HTR-8/SVneo (cell line): ENCODE measurements at regions not wholly inside any gene's neighbourhood (a gene's known extent, or its start where the extent isn't known, plus 50 kb on each side); places are given as distances from the start of the nearest gene placed in this dataset.

Experiments
- DNase-seq: peaks from one replicate; pipeline ENCODE4 v3.0.0; 2011; ENCODE audit warnings: low spot score, mixed read lengths; ENCODE audit not compliant: insufficient read length
- FAIRE-seq: peaks from 2 replicates; lab custom pipeline; 2011; peaks lifted over from hg19 to GRCh38; lab: Jason Lieb, UNC

DNA sequence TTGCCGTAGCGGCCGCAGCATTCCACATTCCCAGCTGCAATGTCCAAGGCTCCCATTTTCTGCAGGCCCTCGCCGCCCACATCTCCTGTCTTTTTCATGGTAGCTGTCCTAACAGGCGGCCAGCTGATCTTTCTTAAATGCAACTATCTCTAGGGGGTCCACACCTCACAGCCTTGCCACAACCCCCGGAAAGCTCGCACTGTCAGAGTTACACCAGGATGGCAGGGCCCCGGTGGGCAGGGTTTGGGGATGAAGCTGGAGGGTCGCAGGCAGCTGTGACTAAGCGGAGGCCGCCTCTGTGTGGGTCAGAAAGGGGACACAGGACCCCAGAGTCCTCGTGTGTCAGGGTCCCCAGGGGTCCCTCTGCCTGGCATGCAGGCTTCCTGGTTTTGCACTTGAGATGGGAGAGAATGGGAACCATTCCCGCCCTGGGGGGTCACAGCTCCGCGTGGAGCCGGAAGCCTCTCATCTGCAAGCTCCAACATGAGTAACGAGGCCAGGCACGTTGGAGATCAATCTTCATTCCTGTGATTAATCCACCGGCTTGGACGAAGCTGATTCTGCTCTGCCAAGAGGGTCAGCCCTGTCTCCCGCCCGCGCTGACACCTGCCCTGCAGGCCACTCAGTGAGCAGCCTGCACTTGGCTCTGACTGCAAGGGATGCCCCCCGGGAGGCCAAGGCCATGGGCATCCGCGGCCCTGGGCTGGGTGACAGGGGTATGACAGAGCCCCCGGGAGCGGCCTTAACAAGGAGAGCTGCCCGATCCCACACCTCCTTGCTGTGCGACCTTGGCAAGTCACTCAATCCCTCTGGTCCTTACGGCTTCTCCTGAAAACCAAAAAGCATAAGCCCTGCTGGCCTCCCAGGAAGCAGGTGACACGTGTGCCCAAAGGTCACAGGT lies 97.9 kb downstream of the ADRA2C start:
- DNase-seq (no peak), FAIRE-seq (no peak)

DNA sequence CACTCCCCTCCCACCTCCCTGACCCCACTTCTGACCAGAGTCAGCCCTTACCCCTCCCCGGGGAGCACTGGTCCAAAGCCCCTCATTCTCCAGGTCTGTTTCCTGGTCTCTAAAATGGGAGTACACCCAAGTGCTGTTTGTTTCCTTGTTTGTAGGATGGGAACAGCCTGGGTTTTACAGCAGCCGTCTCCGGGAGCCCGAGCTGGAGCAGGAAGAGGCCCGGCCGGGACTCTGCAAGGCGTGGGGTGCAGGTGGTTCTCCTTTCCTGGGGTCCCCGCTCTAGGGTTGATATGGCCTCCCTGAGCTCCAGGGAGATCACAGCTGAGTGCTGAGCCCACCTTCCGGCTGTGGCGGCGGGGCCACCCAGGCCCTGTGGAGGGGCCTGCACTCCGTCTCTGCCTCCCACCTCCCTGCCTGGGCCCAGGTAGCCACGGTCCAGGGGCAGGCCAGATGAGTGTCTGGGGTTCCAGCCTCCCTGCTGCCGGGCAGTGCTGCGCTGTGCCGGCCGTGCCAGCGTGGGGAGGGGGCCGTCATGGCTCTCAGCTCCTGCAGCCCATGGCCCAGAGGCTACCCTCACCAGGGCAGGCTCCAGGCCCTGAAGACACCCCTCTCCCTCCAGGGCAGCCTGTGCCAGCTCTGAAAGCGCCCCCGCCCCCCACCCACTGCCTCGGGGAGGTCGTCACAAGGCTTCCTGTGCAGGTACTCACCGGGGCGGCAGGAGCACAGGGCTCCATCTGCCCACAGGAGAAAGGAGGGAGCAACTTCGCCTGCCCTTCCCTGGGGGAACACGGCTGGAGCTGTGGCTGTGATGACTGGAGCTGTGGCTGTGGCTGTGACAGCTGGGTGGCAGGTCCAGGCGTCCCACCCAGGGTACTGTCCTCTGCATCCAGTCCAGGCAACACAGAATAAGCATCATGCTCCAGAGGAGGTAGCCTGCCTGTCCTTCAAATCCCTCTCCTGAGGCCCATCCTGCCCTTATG lies 98.8 kb downstream of the ADRA2C start:
- FAIRE-seq (no peak), DNase-seq (no peak)

DNA sequence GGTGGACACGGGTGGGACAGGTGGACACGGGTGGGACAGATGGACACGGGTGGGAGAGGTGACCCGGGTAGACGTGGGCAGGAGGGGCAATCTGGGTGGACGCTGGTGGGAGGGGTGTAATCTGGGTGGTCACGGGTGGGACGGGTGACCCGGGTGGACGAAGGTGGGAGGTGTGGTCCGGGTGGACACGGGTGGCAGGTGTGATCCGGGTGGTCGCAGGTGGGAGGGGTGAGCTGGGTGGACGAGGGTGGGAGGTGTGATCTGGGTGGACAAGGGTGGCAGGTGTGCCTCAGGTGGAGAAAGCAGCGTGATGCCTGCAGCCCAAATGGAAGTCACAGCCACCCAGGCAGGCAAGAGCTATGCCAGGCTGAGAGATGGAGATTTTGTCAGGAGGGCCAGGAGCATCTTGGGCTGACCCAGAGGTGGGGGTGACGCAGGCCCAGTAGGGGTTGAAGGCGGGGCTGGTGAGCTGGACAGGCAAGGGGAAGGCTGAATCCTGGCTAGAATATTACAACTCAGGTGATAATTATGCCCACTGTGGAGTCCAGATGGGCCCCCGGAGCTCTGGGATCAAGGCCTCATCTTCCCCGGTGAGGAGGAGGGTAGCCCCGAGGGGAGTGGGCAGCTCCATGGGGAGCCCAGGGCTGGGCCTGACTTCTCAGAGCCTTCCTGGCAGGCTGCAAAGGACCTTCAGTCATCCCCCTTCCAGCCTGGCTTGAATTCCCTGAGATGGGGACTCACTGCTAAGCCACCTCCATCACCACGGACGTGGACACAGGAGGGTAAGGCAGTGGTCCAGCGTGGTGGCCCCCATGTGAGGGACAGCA lies 100.0 kb downstream of the ADRA2C start:
- FAIRE-seq (no peak), DNase-seq (no peak)

DNA sequence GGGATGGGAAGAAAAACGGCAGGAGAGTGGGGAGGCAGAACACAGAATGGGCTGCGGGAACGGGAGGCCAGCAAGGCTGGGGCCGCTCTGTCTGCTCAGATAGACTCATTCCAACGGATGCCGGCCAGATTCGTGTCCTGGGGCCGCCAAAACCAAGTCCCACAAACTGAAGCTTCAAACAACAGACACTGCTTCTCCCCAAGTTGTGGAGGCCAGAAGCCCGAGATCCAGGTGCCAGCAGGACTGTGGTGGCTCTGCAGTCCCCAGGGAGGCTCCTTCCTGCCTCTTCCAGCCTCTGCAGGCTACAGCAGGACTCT lies 100.6 kb downstream of the ADRA2C start:
- FAIRE-seq (no peak), DNase-seq (no peak)

DNA sequence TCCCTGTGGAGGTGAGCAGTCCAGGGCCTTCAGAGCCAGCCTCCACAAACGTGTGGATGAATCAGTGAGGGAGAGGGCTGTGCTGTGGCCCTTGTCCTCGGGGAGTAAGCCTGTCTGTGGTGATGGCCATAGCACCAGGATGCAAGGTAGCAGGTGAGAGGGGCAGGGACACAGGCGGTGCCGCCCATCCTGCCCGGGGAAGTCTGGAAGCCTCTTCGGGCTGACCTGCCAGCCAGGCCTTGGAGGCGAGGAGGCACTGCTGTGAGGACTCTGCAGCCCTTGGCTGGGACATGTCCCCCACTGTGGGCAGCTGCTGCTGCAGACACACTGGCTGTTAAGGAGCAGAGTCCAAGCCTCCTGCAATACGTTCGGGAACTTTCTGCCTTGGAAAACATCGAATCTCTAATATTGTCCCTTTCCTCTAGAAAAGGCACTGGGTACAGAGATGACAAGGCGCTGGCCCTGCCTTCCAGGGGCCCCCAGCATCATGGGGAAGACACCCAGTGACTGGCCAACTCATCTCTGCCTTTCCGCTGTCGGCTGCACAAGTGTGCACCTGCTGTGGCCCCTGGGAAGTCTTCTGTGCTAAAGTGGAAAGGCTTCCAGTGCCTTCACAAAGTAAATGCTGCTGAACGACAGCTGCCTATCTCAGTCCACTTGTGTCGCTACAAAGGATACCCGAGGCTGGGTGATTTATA lies 101.4 kb downstream of the ADRA2C start:
- DNase-seq = no peak
- FAIRE-seq = no peak

DNA sequence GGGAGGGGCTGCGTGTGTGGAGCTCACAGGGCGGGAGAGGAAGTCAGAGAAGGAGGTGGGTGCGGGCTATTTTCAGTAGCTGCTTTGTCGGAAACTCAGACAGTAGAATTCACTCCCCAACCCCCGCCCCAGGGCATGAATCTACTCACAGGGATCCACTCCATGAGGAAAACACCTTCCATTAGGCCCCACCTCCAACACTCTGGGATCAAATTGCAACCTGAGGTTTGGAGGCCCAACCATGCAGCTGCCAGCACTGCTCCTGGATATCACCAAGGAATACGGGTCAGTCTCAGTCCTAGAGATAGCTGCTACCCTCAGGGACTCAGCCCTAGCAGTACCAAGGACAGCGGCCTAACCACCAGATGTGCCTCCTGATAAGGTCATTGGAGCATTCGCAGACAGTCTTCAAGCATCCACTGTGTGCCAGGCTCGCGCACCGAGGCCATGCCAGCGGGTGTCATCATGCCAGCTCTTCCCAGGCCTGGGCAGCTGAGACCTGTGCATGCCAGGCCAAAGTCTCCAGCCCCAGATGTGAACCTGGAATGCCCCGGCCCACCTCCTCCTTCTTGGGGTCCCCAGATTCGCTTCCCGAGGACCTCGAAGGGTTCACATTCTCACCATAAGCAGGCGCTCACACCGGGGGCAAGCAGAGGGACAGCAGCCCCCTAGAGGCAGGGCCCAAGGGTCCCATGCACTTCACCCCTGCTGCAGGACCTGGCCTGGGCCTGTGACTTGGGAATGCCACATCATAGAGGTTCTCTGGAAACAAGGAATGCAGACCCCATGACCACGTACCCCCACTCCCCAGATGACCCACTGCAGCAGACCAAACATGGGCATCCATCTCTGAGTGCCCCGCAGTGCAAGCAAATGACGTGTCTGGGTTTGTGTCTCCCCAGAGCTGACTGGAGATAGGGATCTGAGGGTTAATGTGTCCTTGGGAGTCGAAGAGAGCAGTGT lies 102.3 kb downstream of the ADRA2C start:
- no peak for DNase-seq
- FAIRE-seq = no peak

DNA sequence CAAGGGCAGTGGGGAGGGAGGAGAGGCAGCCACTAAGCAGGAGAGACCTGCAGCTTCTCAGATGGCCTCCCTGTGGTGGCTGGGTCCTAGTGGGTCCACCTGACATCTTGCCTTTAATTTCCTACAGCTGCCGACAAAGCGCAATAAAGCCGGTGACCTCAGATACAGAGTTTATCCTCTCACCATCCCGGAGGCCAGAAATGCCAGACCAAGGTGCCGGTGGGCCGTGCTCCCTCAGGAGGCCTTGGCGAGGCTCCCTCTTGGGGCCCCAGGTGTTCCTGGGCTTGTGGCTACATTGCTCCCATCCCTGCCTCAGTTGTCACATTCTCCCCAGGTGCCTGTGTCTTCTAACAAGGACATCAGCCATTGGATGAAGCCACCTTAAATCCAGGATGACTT lies 103.0 kb downstream of the ADRA2C start:
- no peak for FAIRE-seq
- DNase-seq = no peak

DNA sequence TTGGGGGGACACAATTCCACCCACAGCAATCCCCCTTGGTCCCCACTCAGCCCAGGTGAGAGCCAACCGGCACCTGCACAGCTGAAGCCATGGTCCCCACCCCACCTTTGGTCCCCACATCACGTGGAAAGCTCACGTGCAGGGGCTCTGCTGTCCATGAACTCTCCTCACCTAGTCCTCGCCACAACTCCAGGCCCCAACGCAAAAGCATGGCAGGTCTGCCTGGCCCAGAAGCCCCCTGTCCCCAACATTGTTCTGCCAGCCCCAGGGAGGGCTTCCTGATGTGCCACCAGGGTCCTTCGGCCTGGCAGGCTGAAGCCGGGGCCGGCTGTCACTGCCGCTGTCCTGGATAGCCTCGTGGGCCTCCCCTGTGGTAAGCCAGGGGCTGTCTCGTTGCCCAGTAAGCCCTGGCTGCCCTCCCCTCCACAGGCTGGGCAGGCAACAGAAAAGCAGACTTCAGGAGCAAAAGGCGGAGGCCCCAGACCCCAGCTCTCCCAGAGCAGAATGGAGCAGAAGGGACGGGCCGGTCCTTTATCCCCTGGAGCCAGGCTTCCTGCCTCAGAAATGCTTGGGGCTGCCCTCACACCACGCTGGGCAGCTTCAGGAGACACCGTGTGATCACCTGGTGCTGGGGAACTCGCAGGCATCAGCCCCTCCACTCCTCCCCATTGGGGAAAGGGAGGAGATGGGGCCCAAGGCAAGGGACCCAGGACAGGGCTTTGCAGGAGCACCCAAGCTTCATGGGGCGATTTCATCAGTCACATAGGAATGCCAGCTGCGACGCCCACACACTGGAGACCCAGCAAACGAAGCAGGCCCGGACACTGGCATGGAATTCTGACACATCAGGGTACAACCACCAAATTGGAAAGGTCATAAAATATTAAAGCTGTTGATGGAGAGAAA lies 103.7 kb downstream of the ADRA2C start:
- DNase-seq = no peak

DNA sequence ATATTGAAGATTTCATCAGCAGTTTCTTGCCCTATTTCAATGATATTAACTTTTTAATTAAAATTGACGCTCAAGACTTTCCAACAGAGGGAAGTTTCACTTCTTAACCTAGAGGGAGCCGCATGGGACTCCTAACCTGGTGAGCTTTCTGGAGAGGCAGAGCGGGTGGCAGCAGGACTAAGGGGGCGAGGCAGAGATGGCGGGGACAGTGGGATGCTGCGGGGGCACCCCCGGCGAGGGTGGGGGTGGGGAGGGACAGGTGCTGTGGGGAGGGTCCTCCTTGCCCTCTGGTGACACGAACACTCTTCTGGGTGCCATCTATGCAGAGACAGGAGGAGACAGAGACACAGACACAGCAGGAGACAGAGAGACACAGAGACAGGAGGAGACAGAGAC lies 104.4 kb downstream of the ADRA2C start:
- no peak for DNase-seq

More for the DNA sequence above, 103.7 kb downstream of the ADRA2C start:
- no peak for FAIRE-seq

DNA sequence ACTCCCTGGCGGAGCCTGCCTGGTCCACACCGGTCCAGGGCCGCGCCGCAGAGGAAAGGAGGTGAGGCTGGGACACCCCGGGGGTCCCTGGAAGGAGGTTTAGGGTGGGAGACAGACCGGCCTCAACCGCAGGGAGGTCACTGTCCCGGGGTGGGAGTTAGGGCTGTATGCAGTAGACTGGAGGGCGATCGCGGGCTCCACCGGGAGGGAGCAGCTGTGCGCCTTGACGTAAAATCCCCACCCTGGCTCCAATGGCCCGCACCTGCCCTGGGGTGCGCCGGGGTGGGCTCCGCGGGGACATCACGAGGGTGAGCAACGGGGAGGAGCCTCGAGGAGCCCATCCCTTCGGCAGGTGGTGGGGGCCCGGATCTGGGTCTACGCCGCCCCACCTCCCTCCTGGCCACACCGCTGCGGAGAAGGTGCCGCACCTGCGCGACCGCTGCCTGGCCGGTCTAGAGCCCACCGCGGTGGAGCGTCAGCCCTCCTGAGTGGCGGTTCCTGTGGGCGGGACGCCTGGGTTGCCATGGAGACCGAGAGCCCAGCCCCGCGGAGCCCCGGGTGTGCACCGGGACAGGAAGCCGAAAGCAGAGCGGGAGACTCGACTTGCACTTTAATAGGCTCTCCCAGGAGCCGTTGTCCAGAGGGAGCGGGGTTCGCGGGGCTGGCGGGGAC lies 105.1 kb downstream of the ADRA2C start:
- DNase-seq (no peak), FAIRE-seq (no peak)

More for the DNA sequence above, 104.4 kb downstream of the ADRA2C start:
- no peak for FAIRE-seq

DNA sequence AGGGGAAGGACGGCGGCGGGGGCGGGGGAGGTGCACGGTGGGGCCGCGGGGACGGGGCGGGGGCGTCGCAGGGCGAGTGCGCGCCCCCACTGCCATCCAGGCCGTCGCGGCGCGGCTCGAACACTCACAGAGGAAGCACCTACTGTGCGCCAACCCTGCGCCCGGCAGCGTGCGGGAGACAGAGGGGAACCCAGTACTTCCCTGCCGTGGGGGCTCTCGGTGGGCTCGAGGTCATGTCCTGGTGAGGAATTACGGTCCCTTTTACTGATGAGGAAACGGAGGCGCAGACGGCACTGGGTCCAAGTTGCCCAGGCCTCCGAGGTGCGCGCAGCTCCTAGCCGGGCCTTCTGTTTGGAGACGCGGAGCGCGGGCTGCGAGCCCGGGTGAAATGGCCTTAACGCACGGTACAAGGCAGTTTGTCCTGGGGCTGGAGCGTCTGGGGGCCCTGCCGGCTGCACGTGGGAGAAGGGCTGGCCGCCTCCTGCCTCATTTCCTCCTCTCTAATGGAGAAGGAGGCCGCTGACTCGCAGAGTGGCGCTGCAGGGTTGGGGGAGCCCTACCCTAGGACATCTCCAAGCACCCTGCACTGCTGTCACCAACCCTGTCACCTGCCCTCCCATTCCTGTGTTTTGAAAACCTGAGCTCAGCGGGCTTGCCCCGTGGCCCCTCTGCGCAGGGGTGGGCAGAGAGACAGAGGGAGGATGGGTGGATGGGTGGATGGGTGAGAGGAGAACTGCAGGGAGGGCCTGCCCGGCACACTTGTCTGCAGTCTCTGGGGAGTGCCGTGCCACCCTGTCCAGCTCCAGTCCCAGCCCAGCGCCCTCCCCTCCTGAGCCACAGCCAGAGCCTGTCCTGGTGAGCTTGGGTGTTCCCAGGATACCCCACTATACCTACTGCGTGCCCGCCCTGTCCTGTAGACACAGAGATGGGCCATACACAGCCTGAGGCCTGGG lies 106.0 kb downstream of the ADRA2C start:
- FAIRE-seq (no peak), DNase-seq (no peak)

DNA sequence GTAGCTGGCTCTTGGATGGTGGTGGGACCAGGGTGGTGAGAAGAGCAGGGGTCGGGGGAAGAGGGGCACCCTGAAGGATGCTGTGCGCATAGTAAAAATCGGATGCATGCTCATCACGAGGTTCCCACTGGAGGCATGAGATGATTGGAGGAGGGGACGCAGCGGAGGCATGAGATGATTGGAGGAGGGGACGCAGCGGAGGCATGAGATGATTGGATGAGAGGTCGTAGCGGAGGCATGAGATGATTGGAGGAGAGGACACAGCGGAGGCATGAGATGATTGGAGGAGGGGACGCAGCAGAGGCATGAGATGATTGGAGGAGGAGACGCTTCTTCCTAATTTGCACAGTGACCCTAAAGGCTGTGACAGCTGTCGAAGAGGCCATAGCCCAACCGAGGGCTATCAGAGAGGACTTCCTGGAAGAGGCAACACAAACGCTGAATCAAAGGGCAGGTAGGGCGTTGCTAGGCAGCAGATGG lies 106.7 kb downstream of the ADRA2C start:
- no peak for FAIRE-seq
- no peak for DNase-seq

DNA sequence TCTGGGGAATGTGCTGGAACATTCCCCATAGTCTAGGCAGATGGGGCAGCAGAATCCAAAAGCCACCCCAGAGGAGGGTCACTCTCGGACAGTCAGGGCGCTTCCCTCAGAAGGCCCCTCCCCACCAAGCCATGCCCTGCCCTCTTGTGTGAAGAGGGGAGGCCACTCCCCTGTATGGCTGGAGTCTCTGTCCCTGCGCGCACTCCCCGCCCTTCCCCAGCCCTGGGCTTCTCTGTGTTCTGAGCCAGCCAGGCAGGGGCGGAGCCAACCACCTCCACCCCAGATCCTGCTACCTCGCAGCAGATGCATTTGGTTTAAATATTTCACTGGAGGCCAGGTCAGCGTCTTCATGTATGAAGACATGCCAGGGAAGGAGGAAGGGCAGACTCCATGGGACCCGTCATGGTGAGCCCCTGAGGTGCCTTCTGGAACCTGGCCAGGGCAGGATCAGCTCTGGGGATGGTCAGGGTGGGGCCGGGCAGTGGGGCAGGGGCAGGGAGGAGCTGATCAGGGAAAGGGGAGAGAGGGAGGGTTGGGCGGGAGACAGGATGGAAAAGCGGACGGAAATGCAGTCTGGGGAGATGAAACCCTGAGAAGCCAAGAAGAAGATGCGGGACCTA lies 107.3 kb downstream of the ADRA2C start:
- FAIRE-seq (no peak), DNase-seq (no peak)

DNA sequence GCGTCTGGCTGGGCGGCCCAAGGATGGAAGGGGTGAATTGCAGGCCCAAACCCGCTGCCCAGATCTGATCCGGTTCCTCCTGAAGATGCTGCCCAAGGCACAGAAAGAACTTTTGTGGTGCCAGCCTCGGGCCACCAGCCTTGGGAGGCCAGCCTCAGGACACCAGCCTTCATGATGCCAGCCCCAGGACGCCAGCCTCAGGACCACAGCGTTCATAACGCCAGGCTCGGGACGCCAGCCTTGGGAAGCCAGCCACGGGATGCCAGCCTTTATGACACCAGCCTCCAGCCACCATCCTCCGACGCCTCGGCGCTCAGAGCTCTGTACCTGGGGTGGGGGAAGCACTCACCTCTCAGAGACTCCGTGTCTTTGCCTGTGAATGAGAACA lies 107.8 kb downstream of the ADRA2C start:
- DNase-seq (no peak), FAIRE-seq (no peak)

DNA sequence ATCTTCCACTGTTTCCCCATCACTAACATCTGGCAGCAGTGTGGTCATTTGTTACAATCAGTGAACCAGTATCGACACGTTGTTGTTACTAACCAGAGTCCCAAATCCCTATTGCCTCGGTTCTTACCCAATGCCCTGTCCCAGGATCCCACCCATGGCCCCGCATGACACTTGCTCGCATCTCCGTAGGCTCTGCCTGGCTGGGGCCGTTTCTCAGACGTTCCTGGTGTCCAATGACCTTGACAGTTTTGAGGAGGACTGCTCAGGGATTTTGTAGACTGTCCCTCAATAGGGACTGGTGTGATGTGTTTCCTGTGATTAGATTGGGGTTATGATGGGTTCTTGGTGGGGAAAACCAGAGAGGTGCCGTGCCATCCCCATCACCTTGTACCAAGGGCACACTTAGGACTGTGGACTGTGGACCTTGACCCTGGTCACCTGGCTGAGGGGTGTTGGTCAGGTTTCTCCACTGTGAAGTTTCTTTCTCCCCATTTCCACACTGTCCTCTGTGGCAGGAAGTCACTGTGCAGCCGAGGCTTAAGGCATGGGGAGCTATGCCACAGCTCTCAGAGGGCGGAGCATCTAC lies 108.4 kb downstream of the ADRA2C start:
- DNase-seq (no peak), FAIRE-seq (no peak)
